ENCODE measurements at regions not wholly inside any gene's neighbourhood (a gene's known extent, or its start where the extent isn't known, plus 50 kb on each side); places are given as distances from the start of the nearest gene placed in this dataset.

DNA sequence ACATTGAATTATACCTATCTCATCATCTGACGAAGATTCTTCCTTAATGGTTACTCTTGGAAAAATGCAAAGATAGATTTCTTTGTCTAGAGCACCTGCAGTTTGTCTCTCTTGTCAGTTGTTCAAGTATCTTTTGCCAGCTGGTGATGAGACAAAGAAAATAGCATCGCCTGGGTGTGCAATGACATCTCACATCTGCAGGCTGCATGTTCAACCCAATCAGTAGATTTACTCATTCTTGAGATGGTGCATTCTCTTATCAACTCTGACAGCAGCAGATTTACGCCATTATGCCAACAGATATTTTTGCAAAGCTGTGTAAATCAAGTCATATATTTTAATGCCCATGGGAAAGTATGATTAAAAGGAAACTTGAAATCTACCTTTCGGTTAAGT, 164.6 kb upstream of the PDGFD start:
- TF ChIP-seq EP300 (IDR thresholded peaks at IDR 0.05; ENCODE audit: borderline replicate concordance in 1 of 2, low read depth in 2 of 2, low read length in 2 of 2) (no peak), JUN (IDR thresholded peaks at IDR 0.05; ENCODE audit: low read depth, low read length) (no peak), ZNF274 (IDR thresholded peaks at IDR 0.05; ENCODE audit: borderline replicate concordance, extremely low read depth, low read length) (no peak), SP4 (IDR thresholded peaks at IDR 0.05; ENCODE audit: low read length) (no peak), POLR2A (IDR thresholded peaks at IDR 0.05; ENCODE audit: control extremely low read depth in 1 of 2, low read depth in 2 of 2, low read length in 2 of 2) (no peak), POLR2AphosphoS5 (IDR thresholded peaks at IDR 0.05; ENCODE audit: low read depth, low read length) (no peak), SP1 (IDR thresholded peaks at IDR 0.05; ENCODE audit: low read depth, low read length) (no peak), EZH2 (IDR thresholded peaks at IDR 0.05; ENCODE audit: low read depth, low read length, severe bottlenecking) (no peak), BCL11A (IDR thresholded peaks at IDR 0.05; ENCODE audit: low read depth in 2 of 2, low read length in 2 of 2) (no peak), SIN3A (conservative IDR thresholded peaks at IDR 0.05 in 1 of 2, IDR thresholded peaks at IDR 0.05 in 1 of 2; ENCODE audit: low read depth in 1 of 2, low read length in 2 of 2) (no peak)
- TF ChIP-seq, protein P1, sequence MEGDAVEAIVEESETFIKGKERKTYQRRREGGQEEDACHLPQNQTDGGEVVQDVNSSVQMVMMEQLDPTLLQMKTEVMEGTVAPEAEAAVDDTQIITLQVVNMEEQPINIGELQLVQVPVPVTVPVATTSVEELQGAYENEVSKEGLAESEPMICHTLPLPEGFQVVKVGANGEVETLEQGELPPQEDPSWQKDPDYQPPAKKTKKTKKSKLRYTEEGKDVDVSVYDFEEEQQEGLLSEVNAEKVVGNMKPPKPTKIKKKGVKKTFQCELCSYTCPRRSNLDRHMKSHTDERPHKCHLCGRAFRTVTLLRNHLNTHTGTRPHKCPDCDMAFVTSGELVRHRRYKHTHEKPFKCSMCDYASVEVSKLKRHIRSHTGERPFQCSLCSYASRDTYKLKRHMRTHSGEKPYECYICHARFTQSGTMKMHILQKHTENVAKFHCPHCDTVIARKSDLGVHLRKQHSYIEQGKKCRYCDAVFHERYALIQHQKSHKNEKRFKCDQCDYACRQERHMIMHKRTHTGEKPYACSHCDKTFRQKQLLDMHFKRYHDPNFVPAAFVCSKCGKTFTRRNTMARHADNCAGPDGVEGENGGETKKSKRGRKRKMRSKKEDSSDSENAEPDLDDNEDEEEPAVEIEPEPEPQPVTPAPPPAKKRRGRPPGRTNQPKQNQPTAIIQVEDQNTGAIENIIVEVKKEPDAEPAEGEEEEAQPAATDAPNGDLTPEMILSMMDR (IDR thresholded peaks at IDR 0.05; ENCODE audit: control extremely low read depth in 1 of 3, insufficient read depth in 1 of 3, low read depth in 1 of 3, low read length in 3 of 3), result no peak
- TF ChIP-seq, protein P2, sequence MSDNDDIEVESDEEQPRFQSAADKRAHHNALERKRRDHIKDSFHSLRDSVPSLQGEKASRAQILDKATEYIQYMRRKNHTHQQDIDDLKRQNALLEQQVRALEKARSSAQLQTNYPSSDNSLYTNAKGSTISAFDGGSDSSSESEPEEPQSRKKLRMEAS (IDR thresholded peaks at IDR 0.05), result no peak
- TF ChIP-seq, protein P3, sequence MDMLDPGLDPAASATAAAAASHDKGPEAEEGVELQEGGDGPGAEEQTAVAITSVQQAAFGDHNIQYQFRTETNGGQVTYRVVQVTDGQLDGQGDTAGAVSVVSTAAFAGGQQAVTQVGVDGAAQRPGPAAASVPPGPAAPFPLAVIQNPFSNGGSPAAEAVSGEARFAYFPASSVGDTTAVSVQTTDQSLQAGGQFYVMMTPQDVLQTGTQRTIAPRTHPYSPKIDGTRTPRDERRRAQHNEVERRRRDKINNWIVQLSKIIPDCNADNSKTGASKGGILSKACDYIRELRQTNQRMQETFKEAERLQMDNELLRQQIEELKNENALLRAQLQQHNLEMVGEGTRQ (IDR thresholded peaks at IDR 0.05; ENCODE audit: low read length), result no peak

All from H1 (cell line).